Glutamatergic neuron (in vitro differentiated cells): ENCODE measurements at regions not wholly inside any gene's neighbourhood (a gene's known extent, or its start where the extent isn't known, plus 50 kb on each side); places are given as distances from the start of the nearest gene placed in this dataset.
A peak's percentile ranks its signal among the peaks of the same experiment; 100 is the strongest.
"Not testable (repeated sequence)": the region's sequence is repeated elsewhere in the genome, so short reads cannot be mapped to it uniquely, and the experiment has no call there.

Experiments used
- DNase-seq: peaks from one replicate; pipeline ENCODE4 v3.0.0; 2022
- H3K27ac Mint-ChIP-seq: one replicate; pipeline ENCODE4 v1.8.0; 2020; ENCODE audit warnings: mild to moderate bottlenecking, mixed read lengths, inconsistent platforms; ENCODE audit not compliant: unreplicated experiment
- H3K27me3 Mint-ChIP-seq: one replicate; pipeline ENCODE4 v1.8.0; 2020; ENCODE audit warnings: mild to moderate bottlenecking, moderate library complexity, mixed read lengths, inconsistent platforms; ENCODE audit not compliant: unreplicated experiment
- H3K36me3 Mint-ChIP-seq: one replicate; pipeline ENCODE4 v1.8.0; 2020; ENCODE audit warnings: mild to moderate bottlenecking, mixed read lengths, inconsistent platforms; ENCODE audit not compliant: unreplicated experiment
- H3K4me1 Mint-ChIP-seq: one replicate; pipeline ENCODE4 v1.8.0; 2020; ENCODE audit warnings: mild to moderate bottlenecking, low read depth, mixed read lengths, inconsistent platforms; ENCODE audit not compliant: unreplicated experiment
- H3K4me3 Mint-ChIP-seq: one replicate; pipeline ENCODE4 v1.8.0; 2020; ENCODE audit warnings: mild to moderate bottlenecking, mixed read lengths, inconsistent platforms; ENCODE audit not compliant: unreplicated experiment
- H3K9me3 Mint-ChIP-seq: one replicate; pipeline ENCODE4 v1.8.0; 2020; ENCODE audit warnings: mild to moderate bottlenecking, moderate library complexity, mixed read lengths, inconsistent platforms; ENCODE audit not compliant: unreplicated experiment
- TF ChIP-seq, protein P1 (sequence below): fragments of 200-600 bp; sonication (generic); IDR thresholded peaks from one replicate; pipeline ENCODE4 v1.5.0; 2021; ENCODE audit not compliant: partially characterized antibody, unreplicated experiment

DNA sequence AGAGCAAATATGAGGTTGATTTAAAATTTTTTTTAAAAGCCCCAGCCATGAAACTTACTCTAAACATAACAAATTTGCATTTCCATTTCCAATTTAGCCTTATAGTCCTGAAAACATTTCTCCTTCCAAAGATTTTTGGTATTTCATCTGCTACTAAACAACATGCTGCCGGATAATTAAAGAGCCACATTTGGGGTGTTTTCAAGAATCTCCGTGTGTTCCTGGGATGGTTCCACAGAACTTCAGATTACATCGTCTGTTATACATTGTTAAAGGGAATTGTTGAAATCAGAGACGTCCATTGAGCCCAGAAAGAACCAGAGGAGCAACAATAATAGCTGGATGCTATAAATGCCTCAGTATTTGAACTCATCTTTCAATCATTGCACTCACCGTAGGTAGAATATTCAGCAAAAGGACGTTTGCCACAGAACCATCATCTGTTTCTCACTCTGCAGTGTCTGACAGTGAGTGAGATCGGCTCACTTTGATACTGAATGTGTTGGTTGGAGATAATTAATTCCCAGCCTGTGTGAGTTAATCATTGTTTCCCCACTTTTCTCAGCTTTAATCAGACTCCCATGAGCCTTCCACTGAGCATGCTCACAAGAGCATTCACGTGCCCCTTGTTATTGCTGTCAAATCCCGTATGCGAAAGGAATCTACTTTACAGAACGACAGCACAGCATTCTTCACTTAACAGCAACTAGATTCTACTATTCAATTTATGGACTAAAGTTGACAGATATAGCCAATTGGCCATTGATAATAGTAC lies 128.4 kb upstream of the PALS2 start:
- no peaks in the 10 kb centered on the region for H3K36me3 Mint-ChIP-seq
- H3K9me3 Mint-ChIP-seq, result no peaks in the 10 kb centered on the region
- H3K4me3 Mint-ChIP-seq, result no peak overlapping the region
- TF ChIP-seq, protein P1, sequence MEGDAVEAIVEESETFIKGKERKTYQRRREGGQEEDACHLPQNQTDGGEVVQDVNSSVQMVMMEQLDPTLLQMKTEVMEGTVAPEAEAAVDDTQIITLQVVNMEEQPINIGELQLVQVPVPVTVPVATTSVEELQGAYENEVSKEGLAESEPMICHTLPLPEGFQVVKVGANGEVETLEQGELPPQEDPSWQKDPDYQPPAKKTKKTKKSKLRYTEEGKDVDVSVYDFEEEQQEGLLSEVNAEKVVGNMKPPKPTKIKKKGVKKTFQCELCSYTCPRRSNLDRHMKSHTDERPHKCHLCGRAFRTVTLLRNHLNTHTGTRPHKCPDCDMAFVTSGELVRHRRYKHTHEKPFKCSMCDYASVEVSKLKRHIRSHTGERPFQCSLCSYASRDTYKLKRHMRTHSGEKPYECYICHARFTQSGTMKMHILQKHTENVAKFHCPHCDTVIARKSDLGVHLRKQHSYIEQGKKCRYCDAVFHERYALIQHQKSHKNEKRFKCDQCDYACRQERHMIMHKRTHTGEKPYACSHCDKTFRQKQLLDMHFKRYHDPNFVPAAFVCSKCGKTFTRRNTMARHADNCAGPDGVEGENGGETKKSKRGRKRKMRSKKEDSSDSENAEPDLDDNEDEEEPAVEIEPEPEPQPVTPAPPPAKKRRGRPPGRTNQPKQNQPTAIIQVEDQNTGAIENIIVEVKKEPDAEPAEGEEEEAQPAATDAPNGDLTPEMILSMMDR, result no peak
- H3K4me1 Mint-ChIP-seq, result no peaks in the 10 kb centered on the region
- DNase-seq, result no peak
- no peak overlapping the region for H3K27ac Mint-ChIP-seq
- no peaks in the 10 kb centered on the region for H3K27me3 Mint-ChIP-seq

DNA sequence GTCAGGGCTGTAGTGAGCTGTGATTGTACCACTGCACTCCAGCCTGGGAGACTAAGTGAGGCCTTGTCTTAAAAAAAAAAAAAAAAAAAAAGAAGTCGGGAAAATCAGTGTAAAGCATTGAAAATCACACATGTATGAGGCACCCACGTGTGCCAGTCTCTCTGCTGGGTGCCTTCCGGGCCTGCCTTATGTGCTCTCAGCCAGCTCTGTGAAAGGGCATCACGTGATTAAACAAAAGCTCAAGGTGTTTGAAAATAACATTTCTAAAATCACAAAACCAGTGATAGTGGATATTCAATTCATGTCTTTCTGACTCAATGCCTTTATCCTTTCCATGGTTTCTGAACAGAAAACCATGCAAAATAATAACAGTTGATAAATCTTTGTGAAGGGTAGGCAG lies 125.2 kb upstream of the PALS2 start:
- H3K4me3 Mint-ChIP-seq, result no peak overlapping the region
- H3K4me1 Mint-ChIP-seq, result no peaks in the 10 kb centered on the region
- no peaks in the 10 kb centered on the region for H3K36me3 Mint-ChIP-seq
- H3K27ac Mint-ChIP-seq, result no peak overlapping the region
- no peak for DNase-seq
- H3K27me3 Mint-ChIP-seq, result peaks cover 4% of the 10 kb centered on the region
- no peaks in the 10 kb centered on the region for H3K9me3 Mint-ChIP-seq
- TF ChIP-seq, protein P1, result no peak

DNA sequence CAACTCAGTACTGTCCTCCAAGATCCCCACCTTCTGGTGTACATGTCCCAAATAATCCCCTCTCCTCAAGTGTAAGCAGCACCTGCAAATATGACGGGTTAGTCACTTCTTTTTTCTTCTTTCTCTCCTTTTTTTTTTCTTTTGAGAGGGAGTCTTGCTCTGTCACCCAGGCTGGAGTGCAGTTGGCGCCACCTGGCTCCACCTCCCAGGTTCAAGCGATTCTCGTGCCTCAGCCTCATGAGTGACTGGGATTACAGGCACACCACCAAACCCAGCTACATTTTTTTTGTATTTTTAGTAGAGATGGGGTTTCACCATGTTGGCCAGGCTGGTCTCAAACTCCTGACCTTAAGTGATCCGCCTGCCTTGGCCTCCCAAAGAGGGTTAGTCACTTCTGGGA lies 123.8 kb upstream of the PALS2 start:
- not testable (repeated sequence) for H3K4me1 Mint-ChIP-seq, DNase-seq, H3K27me3 Mint-ChIP-seq, H3K4me3 Mint-ChIP-seq, H3K36me3 Mint-ChIP-seq, H3K9me3 Mint-ChIP-seq, H3K27ac Mint-ChIP-seq

DNA sequence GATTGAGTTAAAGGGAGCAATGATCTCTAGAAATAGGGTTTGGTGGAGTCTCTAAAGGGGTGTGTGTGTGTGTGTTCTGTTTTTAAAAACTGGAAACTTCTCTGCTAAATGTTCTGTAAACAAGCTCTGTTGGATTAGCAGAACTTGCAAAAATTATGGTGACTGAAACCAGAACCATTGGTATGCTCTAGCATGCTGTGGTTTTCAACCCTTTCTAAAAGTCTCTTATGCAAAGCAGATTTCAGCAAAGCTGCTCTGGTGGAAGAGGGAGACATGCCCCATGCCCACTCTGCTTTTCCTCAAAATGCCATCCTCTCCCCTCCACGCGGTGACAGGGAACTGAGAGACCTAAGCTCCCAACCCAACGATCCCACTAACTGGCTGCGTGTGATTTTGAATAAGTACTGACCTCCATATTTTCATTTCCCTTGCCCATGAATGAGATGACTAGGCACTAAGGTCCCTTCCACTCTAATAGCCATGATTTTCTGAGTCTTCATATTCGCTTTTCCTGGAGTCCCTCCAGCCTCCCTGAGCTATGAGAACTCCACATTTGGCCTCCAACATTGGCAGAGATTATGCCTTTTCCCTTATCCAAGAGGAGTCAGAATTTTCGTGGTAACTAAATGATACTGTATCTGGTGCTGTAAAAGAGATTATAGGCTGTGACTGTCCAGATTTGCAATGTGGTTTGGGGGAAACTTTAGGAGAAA lies 117.3 kb upstream of the PALS2 start:
- peaks cover 7% of the 10 kb centered on the region for H3K4me1 Mint-ChIP-seq
- no peak overlapping the region for H3K4me3 Mint-ChIP-seq
- no peaks in the 10 kb centered on the region for H3K36me3 Mint-ChIP-seq
- TF ChIP-seq, protein P1, result no peak
- peaks cover 2% of the 10 kb centered on the region for H3K9me3 Mint-ChIP-seq
- peaks cover 4% of the 10 kb centered on the region for H3K27me3 Mint-ChIP-seq
- no peak overlapping the region for H3K27ac Mint-ChIP-seq
- DNase-seq, result no peak

DNA sequence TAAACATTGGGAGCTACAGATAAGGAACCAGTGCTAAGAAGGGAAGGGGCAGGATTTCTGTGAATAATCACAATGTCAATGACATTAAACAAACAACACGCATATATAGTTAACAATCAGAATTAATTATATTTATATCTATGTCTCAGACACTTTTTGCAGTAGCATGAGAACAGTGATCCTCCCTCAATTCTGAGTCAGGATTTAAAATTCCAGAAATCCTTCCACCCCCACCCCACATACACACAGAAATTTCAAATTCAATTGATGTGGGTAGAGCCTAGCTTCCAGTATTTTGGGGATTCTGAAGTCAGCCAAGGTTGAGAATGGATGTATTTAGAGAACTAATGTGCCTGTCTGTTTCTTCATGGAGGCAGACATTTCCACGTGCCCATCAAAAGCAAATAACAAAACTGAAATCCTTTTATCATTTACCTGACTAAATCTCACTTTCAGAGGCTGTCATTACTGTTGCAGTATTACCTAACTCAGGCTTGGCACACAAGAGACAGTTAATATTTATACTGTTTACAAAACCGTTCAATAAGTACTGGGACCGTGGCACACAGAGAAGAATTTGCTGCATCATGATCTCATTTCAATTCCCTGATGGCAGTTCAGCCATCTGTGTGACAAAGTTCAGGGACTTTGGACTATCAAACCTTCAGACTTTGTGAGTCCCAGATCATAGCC lies 116.6 kb upstream of the PALS2 start:
- Mint-ChIP-seq H3K4me1 (peaks cover 7% of the 10 kb centered on the region), H3K27ac (peak overlapping the region; percentile 31), H3K9me3 (peaks cover 2% of the 10 kb centered on the region), H3K36me3 (no peaks in the 10 kb centered on the region), H3K27me3 (peaks cover 2% of the 10 kb centered on the region), H3K4me3 (no peak overlapping the region)
- TF ChIP-seq, protein P1, result no peak
- DNase-seq, result no peak
